GM19438 (cell line): ENCODE measurements at regions not wholly inside any gene's neighbourhood (a gene's known extent, or its start where the extent isn't known, plus 50 kb on each side); places are given as distances from the start of the nearest gene placed in this dataset.

Experiments
- ATAC-seq: cut with Tn5 transposase; IDR thresholded peaks from one replicate; pipeline ENCODE4 v1.9.1; 2021; ENCODE audit warnings: low read depth; ENCODE audit not compliant: unreplicated experiment

GRCh38 chr18:76771192-76771799, 51.1 kb upstream of the ZNF236 start:
- ATAC-seq = no peak

- no peak for ATAC-seq
Observed at GRCh38 chr18:76767954-76768353, 54.4 kb upstream of the ZNF236 start.

- no peak for ATAC-seq
Observed at GRCh38 chr18:76766429-76766828, 55.9 kb upstream of the ZNF236 start.

- ATAC-seq = no peak
Observed at GRCh38 chr18:76765649-76766048, 56.7 kb upstream of the ZNF236 start.

GRCh38 chr18:76764291-76764901, 58.0 kb upstream of the ZNF236 start:
- ATAC-seq = no peak

GRCh38 chr18:76759056-76759455, 63.3 kb upstream of the ZNF236 start:
- ATAC-seq = no peak

GRCh38 chr18:76757925-76758324, 64.4 kb upstream of the ZNF236 start:
- no peak for ATAC-seq

- ATAC-seq = no peak
Observed at GRCh38 chr18:76757335-76757734, 65.0 kb upstream of the ZNF236 start.

- no peak for ATAC-seq
Observed at GRCh38 chr18:76756531-76757253, 65.7 kb upstream of the ZNF236 start.

GRCh38 chr18:76754351-76754750, 68.0 kb upstream of the ZNF236 start:
- ATAC-seq = no peak

- ATAC-seq = no peak
Observed at GRCh38 chr18:76752400-76752799, 70.0 kb upstream of the ZNF236 start.

GRCh38 chr18:76750917-76751890, 71.2 kb upstream of the ZNF236 start:
- no peak for ATAC-seq

GRCh38 chr18:76750269-76750668, 72.1 kb upstream of the ZNF236 start:
- ATAC-seq = no peak

GRCh38 chr18:76747676-76748075, 74.7 kb upstream of the ZNF236 start:
- ATAC-seq = no peak

- ATAC-seq = no peak
Observed at GRCh38 chr18:76741346-76741745, 81.0 kb upstream of the ZNF236 start.

GRCh38 chr18:76736309-76736708, 86.0 kb upstream of the ZNF236 start:
- no peak for ATAC-seq

- ATAC-seq = no peak
Observed at GRCh38 chr18:76730901-76731300, 91.5 kb upstream of the ZNF236 start.

- no peak for ATAC-seq
Observed at GRCh38 chr18:76727589-76727988, 94.8 kb upstream of the ZNF236 start.

GRCh38 chr18:76725445-76725844, 96.9 kb upstream of the ZNF236 start:
- no peak for ATAC-seq

GRCh38 chr18:76722224-76723061, 99.9 kb upstream of the ZNF236 start:
- no peak for ATAC-seq
